ENCODE measurements at regions not wholly inside any gene's neighbourhood (a gene's known extent, or its start where the extent isn't known, plus 50 kb on each side); places are given as distances from the start of the nearest gene placed in this dataset.
"Not testable (repeated sequence)": the region's sequence is repeated elsewhere in the genome, so short reads cannot be mapped to it uniquely, and the experiment has no call there.

DNA sequence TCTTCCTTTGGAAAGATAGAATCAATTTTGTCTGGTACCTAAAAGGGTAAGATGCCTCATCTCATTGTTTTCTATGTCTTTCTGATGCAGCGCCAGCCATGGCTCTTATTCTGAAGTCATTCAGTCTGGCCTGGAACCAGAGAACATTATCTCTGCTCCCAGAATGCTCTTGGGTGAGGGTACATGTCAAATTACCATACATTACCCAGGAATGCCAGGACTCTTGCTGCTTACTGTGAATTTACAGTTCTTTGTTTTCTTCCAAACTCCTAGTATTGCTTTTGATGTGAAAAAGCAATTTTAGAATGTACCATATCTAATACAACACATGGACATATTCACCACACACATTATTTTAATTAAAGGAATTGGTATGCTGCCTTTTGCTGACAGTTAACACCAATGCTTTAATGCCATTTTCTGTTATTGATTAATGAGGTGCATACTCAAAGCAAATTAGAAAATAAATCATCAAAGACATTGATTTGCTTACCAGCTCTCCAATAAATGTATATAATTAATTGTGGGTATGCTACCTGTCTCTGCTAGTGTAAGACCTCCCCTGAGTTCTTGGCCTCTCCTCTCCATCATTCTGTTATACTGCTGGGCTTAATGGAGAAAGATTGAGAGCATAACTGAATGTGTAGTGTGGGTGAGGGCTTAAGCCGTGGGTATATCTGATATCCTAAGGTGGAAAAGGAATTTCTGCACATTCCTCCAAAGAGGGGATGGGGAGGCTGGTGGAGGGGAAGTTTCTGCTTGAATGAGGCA lies 337.7 kb downstream of the C12orf75 start:
- no peak for DNase-seq

GRCh38 chr12:105670672-105671071 lies 340.2 kb downstream of the C12orf75 start:
- no peak for DNase-seq

- DNase-seq: no peak
Observed at GRCh38 chr12:105671720-105672119, 341.2 kb downstream of the C12orf75 start.

DNA sequence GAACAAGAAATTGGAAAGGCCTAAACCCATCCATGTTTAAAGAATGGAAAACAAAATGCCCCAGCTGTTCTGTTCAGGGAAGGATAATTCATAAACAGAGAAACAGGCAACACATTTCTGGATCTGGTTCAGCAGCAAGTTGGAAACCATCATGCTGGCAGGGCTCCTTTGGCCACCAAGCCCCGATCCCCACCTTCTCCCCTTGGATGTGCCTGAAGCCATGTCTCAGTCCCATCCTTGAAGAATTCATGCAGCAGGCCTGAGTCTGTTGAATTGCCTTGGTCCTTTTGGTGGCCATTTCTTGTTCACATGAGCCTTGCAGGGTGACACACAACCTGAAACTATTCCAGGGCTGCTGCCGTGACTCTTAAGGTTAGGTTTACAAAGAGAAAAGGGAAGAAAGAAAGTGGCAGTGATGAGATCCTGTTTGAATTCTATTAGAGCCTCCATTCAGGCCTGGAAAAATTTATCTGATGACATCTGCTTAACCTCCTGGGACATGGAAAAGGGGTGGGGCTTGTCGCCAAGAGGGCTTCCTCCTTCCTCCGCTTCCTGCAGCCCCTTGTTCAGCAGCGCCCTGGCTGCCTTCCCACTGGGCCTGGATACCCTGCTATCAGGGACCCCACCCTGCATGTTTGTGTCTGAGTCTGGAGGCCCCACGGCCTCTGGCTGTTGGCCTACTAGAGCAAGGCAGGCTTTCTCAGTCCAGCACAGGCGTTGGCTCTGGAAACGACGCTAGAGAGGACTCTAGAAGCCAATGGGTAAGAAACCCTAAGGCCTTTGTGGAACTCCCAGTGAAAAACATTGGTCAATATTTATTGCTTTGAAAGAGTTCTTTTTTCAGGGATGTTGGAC lies 341.9 kb downstream of the C12orf75 start:
- no peak for DNase-seq

DNA sequence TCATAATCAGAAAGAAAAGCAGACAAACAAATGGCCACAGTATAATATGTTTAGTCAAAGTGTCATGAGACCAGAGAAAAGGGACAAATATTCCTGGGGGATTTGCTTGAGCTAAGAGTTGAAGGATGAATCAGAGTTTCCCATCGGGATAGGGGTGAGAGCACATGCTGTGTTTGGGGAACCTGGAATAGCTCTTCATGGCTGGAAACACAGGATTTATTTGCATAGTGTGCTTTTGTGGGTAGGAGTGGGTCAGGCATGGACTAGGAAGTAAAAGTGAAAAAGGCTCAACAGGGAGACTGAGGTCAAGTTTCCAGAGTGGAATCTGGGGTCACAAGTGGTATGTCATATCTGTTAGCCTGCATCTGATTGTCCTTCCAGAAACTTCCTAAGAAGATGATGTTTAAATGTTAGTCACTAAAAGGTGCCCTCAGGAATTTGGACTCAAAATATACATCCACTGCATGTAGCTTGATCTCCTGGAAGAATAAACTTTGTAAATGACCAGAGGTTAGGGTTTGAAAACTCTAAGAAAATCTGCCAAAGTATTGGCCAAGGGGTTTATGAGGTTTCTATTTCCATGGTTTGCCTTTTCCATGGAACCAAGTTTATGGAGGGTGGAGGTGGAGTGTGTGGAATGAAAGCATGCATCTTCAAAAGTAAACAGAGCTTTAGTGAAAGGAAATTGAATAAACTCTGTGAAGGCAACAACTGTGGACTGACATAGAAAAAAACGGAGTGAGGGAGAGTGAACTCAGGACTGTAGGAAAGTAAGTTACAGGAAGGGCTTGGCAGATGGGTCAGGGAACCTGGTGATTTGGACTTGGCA lies 344.6 kb downstream of the C12orf75 start:
- DNase-seq: no peak

GRCh38 chr12:105676694-105677093 lies 346.2 kb downstream of the C12orf75 start:
- no peak for DNase-seq

- no peak for DNase-seq
Observed at GRCh38 chr12:105677672-105678071, 347.2 kb downstream of the C12orf75 start.

- DNase-seq: no peak
Observed at GRCh38 chr12:105679982-105680381, 349.5 kb downstream of the C12orf75 start.

- DNase-seq: no peak
Observed at GRCh38 chr12:105681341-105681740, 350.9 kb downstream of the C12orf75 start.

GRCh38 chr12:105682821-105683220 lies 352.3 kb downstream of the C12orf75 start:
- DNase-seq: not testable (repeated sequence)

DNA sequence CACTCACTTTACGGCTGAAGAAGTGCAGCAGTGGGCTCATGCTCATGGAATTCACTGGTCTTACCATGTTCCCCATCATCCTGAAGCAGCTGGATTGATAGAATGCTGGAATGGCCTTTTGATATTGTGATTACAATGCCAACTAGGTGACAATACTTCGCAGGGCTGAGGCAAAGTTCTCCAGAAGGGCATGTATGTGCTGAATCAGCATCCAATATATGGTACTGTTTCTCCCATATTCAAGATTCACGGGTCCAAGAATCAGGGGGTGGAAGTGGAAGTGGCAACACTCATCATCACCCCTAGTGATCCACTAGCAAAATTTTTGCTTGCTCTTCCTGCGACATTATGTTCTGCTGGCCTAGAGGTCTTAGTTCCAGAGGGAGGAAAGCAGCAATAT lies 353.3 kb downstream of the C12orf75 start:
- not testable (repeated sequence) for DNase-seq

DNA sequence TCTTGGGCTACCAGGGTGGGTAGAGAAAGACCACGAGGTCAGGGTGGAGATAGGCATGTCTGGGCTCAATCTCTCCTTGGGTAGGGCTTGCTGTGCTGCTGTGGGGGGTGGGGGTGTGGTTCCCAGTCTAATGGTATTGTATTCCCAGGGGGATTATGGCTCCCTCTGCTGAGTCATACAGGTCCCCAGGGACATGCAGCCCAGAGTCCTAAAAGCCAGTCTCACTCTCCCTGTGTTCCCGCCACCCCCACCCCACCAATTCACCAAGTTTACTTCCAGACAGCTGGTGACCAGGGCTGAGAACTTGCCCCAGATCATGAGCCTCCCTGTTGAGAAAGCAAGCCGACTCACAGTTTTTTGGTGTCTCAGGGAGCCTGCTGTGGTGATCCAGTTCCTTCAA lies 367.6 kb downstream of the C12orf75 start:
- DNase-seq: no peak

GRCh38 chr12:105699209-105699608 lies 368.7 kb downstream of the C12orf75 start:
- DNase-seq: no peak

- DNase-seq: no peak
Observed at GRCh38 chr12:105704787-105705186, 374.3 kb downstream of the C12orf75 start.

- no peak for DNase-seq
Observed at GRCh38 chr12:105705235-105705634, 374.7 kb downstream of the C12orf75 start.

- peak; percentile 27 for DNase-seq
Observed at GRCh38 chr12:105705765-105706164, 375.3 kb downstream of the C12orf75 start.

GRCh38 chr12:105706321-105706972 lies 376.0 kb downstream of the C12orf75 start:
- DNase-seq: no peak

- no peak for DNase-seq
Observed at GRCh38 chr12:105706973-105707334, 376.5 kb downstream of the C12orf75 start.

GRCh38 chr12:105713606-105714305 lies 383.3 kb downstream of the C12orf75 start:
- DNase-seq: no peak

DNA sequence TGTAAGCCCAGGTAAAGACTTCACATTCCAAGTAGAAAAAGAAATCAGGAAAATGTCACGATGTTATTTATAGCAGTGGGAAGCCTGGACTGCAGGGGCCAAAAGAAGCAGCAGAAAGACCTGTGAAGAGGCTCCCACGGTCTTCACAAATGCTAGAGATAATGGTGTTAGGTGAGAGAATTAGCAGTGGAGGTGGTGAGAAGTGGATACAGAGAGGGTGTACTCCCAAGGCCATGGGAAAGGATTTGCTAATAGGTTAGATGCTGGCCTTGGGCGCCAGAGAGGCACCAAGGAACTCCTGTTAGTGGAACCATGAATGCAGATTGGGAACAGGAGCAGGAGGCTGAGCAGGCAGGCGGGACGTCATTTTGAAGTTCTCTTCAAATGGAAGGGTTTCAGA lies 386.1 kb downstream of the C12orf75 start:
- no peak for DNase-seq

GRCh38 chr12:105721051-105721825 lies 390.7 kb downstream of the C12orf75 start:
- DNase-seq: no peak
